H1 (cell line): ENCODE measurements at regions not wholly inside any gene's neighbourhood (a gene's known extent, or its start where the extent isn't known, plus 50 kb on each side); places are given as distances from the start of the nearest gene placed in this dataset.

Experiments
- CTCF ChIA-PET: fragments of 300-600 bp; sonication (Branson Sonifier 250); formaldehyde crosslinking; loops from one replicate; lab custom pipeline; 2021; ENCODE audit not compliant: partially characterized antibody; lab: Charles Lee
- POLR2A ChIA-PET: fragments of 300-600 bp; sonication (Branson Sonifier 250); formaldehyde crosslinking; loops from one replicate; lab custom pipeline; 2021; ENCODE audit warnings: inconsistent platforms; ENCODE audit not compliant: partially characterized antibody; lab: Charles Lee
- DNase-seq, 2 experiments: peaks; one replicate each; pipeline versions ENCODE4 v3.0.0 to v3.0.0-alpha.2; 2010 to 2022; ENCODE audit warnings: low spot score in 2 of 2, low read depth in 1 of 2, mixed read lengths in 1 of 2
- FAIRE-seq: peaks from 2 replicates; lab custom pipeline; 2011; peaks lifted over from hg19 to GRCh38; lab: Jason Lieb, UNC
- H2AFZ ChIP-seq: 2 replicates; pipeline ENCODE4 v1.8.1; 2012; ENCODE audit warnings: low read length, inconsistent platforms
- H2AK5ac ChIP-seq: 2 replicates; pipeline ENCODE4 v1.6.1; 2013; ENCODE audit warnings: low read depth, low read length
- H2BK120ac ChIP-seq: replicated peaks from 2 replicates; pipeline ENCODE3; 2013; ENCODE audit warnings: low read depth, low read length, inconsistent platforms
- H2BK12ac ChIP-seq: 2 replicates; pipeline ENCODE4 v1.6.1; 2013; ENCODE audit warnings: low read depth, low read length
- H2BK15ac ChIP-seq: 2 replicates; pipeline ENCODE4 v1.6.1; 2013; ENCODE audit warnings: low read length
- H2BK20ac ChIP-seq: 2 replicates; pipeline ENCODE4 v1.6.1; 2013; ENCODE audit warnings: low read length
- H2BK5ac ChIP-seq: 2 replicates; pipeline ENCODE4 v1.6.1; 2013; ENCODE audit warnings: low read depth, low read length
- H3K14ac ChIP-seq: 2 replicates; pipeline ENCODE4 v1.6.1; 2013; ENCODE audit warnings: inconsistent platforms; ENCODE audit not compliant: insufficient read length
- H3K18ac ChIP-seq: 2 replicates; pipeline ENCODE4 v1.6.1; 2013; ENCODE audit warnings: low read length; ENCODE audit errors: extremely low read depth
- H3K23ac ChIP-seq: 2 replicates; pipeline ENCODE4 v1.6.1; 2013; ENCODE audit warnings: inconsistent platforms; ENCODE audit not compliant: insufficient read length
- H3K23me2 ChIP-seq: 2 replicates; pipeline ENCODE4 v1.6.1; 2013; ENCODE audit warnings: low read depth, low read length
- H3K27ac ChIP-seq: 2 replicates; pipeline ENCODE4 v1.6.1; 2011; ENCODE audit warnings: low read depth, low read length, inconsistent platforms
- H3K27me3 ChIP-seq, 4 experiments: replicated peaks in 1 of 4; 1 replicate in 1 of 4; 2 replicates in 3 of 4; pipeline versions ENCODE4 v1.6.1 to v1.8.1; 2011 to 2013; ENCODE audit warnings: low read length in 3 of 4, mild to moderate bottlenecking in 3 of 4, inconsistent platforms in 2 of 4, mixed read lengths in 2 of 4, moderate library complexity in 1 of 4; ENCODE audit not compliant: control insufficient read depth in 3 of 4, insufficient read depth in 3 of 4; ENCODE audit errors: extremely low read depth in 1 of 4
- H3K36me3 ChIP-seq, 4 experiments: 2 replicates each; pipeline versions ENCODE4 v1.6.1 to v1.8.1; 2011 to 2013; ENCODE audit warnings: mild to moderate bottlenecking in 4 of 4, low read length in 3 of 4, moderate library complexity in 2 of 4, control low read depth in 1 of 4, inconsistent platforms in 1 of 4; ENCODE audit not compliant: insufficient read depth in 4 of 4, control insufficient read depth in 2 of 4
- H3K4ac ChIP-seq: replicated peaks from 2 replicates; pipeline ENCODE3; 2013; ENCODE audit warnings: low read length, low read depth, mixed read lengths, inconsistent platforms; ENCODE audit not compliant: insufficient read length
- H3K4me1 ChIP-seq, 4 experiments: replicated peaks in 1 of 4; 1 replicate in 1 of 4; 2 replicates in 3 of 4; pipeline versions ENCODE4 v1.6.1 to v1.8.1; 2011 to 2013; ENCODE audit warnings: low read length in 3 of 4, inconsistent platforms in 2 of 4, mixed read lengths in 1 of 4; ENCODE audit not compliant: insufficient read depth in 4 of 4, control insufficient read depth in 3 of 4
- H3K4me2 ChIP-seq, 2 experiments: 2 replicates each; pipeline versions ENCODE4 v1.6.1 to v1.8.1; 2011 to 2013; ENCODE audit warnings: low read depth in 2 of 2, low read length in 2 of 2, control low read depth in 1 of 2, inconsistent platforms in 1 of 2, mild to moderate bottlenecking in 1 of 2; ENCODE audit not compliant: insufficient read depth in 1 of 2
- H3K4me3 ChIP-seq, 4 experiments: fragments of 200-600, 300-600 bp in 1 of 4; sonication (generic), shearing (Covaris generic), sonication (Bioruptor Twin) in 1 of 4; 2 replicates each; pipeline versions ENCODE4 v1.5.1 to v1.8.1; 2011 to 2016; ENCODE audit warnings: low read length in 4 of 4, low read depth in 3 of 4, control low read depth in 2 of 4, inconsistent platforms in 2 of 4, mild to moderate bottlenecking in 2 of 4, mixed read lengths in 1 of 4, moderate library complexity in 1 of 4; ENCODE audit not compliant: insufficient read depth in 2 of 4; ENCODE audit errors: extremely low read depth in 1 of 4
- H3K56ac ChIP-seq: replicated peaks from 2 replicates; pipeline ENCODE3; 2013; ENCODE audit warnings: low read depth, mild to moderate bottlenecking, mixed read lengths, low read length, inconsistent platforms; ENCODE audit not compliant: insufficient read length
- H3K79me1 ChIP-seq: 2 replicates; pipeline ENCODE4 v1.6.1; 2013; ENCODE audit warnings: low read depth, low read length, control low read depth
- H3K79me2 ChIP-seq, 2 experiments: 2 replicates each; pipeline versions ENCODE4 v1.6.1 to v1.8.1; 2012 to 2013; ENCODE audit warnings: low read length in 2 of 2, mild to moderate bottlenecking in 2 of 2, inconsistent platforms in 1 of 2; ENCODE audit not compliant: insufficient read depth in 2 of 2, control insufficient read depth in 1 of 2
- H3K9ac ChIP-seq, 4 experiments: replicated peaks in 1 of 4; 1 replicate in 1 of 4; 2 replicates in 3 of 4; pipeline versions ENCODE4 v1.6.1 to v1.8.1; 2011 to 2013; ENCODE audit warnings: low read depth in 3 of 4, low read length in 3 of 4, control low read depth in 2 of 4, mild to moderate bottlenecking in 2 of 4, moderate library complexity in 2 of 4, inconsistent platforms in 1 of 4; ENCODE audit errors: extremely low read depth in 1 of 4
- H3K9me3 ChIP-seq, 2 experiments: 2 replicates each; pipeline versions ENCODE4 v1.6.1 to v1.8.1; 2012 to 2013; ENCODE audit warnings: mild to moderate bottlenecking in 2 of 2, moderate library complexity in 2 of 2, control low read depth in 1 of 2, inconsistent platforms in 1 of 2, low read depth in 1 of 2, low read length in 1 of 2, mixed read lengths in 1 of 2; ENCODE audit not compliant: insufficient read depth in 2 of 2
- H4K20me1 ChIP-seq, 2 experiments: replicated peaks in 1 of 2; 2 replicates each; pipeline versions ENCODE3 to v1.8.1; 2011 to 2013; ENCODE audit warnings: inconsistent platforms in 2 of 2, low read length in 2 of 2, mild to moderate bottlenecking in 1 of 2; ENCODE audit not compliant: insufficient read depth in 2 of 2, control insufficient read depth in 1 of 2
- H4K5ac ChIP-seq: 2 replicates; pipeline ENCODE4 v1.6.1; 2013; ENCODE audit warnings: low read length, low read depth, mixed read lengths, inconsistent platforms; ENCODE audit not compliant: insufficient read length
- H4K8ac ChIP-seq: 2 replicates; pipeline ENCODE4 v1.8.0; 2013; ENCODE audit warnings: mild to moderate bottlenecking, moderate library complexity, low read length, inconsistent platforms; ENCODE audit not compliant: insufficient read depth; ENCODE audit errors: extremely low read depth
- H4K91ac ChIP-seq: replicated peaks from 2 replicates; pipeline ENCODE3; 2013; ENCODE audit warnings: low read length, mixed read lengths, inconsistent platforms; ENCODE audit not compliant: insufficient read length
- BACH1 ChIP-seq: IDR thresholded peaks from 2 replicates; pipeline ENCODE4 v1.6.1; 2012; ENCODE audit warnings: low read length, improper control_type of control experiment
- GABPA ChIP-seq: IDR thresholded peaks from 2 replicates; pipeline ENCODE4 v1.6.1; 2011; ENCODE audit warnings: mild to moderate bottlenecking, low read length, moderate library complexity, borderline replicate concordance; ENCODE audit not compliant: insufficient read depth
- NRF1 ChIP-seq: IDR thresholded peaks from 2 replicates; pipeline ENCODE4 v1.6.1; 2011; ENCODE audit warnings: mild to moderate bottlenecking, low read depth, low read length, improper control_type of control experiment
- RAD21 ChIP-seq, 2 experiments: IDR thresholded peaks in 1 of 2; conservative IDR thresholded peaks in 1 of 2; 2 replicates each; pipeline ENCODE4 v1.6.1; 2011; ENCODE audit warnings: low read depth in 2 of 2, low read length in 2 of 2, improper control_type of control experiment in 1 of 2, inconsistent platforms in 1 of 2, mild to moderate bottlenecking in 1 of 2, moderate library complexity in 1 of 2
- SAP30 ChIP-seq: fragments of 300-600 bp; sonication (generic); IDR thresholded peaks from 2 replicates; pipeline ENCODE4 v1.7.1; 2012; ENCODE audit warnings: low read length, moderate library complexity, mild to moderate bottlenecking, inconsistent platforms; ENCODE audit not compliant: insufficient read depth, insufficient replicate concordance
- SIRT6 ChIP-seq: IDR thresholded peaks from one replicate; pipeline ENCODE4 v1.7.1; 2012; ENCODE audit warnings: low read length, inconsistent platforms
- WGBS, 2 experiments: shearing (Covaris generic) in 1 of 2; methylation state at CpG; one replicate each; pipeline versions ENCODE4 v1.1.6 to v1.1.7; 2013 to 2015; ENCODE audit warnings: low lambda C conversion rate in 2 of 2, mixed read lengths in 2 of 2, inconsistent platforms in 1 of 2, low coverage in 1 of 2, missing lambda C conversion rate in 1 of 2; ENCODE audit not compliant: insufficient replicate concordance in 2 of 2, insufficient coverage in 1 of 2, insufficient read length in 1 of 2; ENCODE audit errors: extremely low coverage in 1 of 2, missing lambda C conversion rate in 1 of 2; 5-methylcytosine and 5-hydroxymethylcytosine counted together

GRCh38 chr9:11349187-11349586 lies 736.4 kb upstream of the PTPRD start:
- H3K9ac ChIP-seq, result no peak overlapping the region
- no peak overlapping the region for H3K18ac ChIP-seq
- no peak for FAIRE-seq
- H2BK15ac ChIP-seq, result no peak overlapping the region
- no peak overlapping the region for H3K4me3 ChIP-seq
- peak in 1 of 2 experiments; percentile 40 for DNase-seq
- H2BK120ac ChIP-seq, result no peak overlapping the region
- no peak overlapping the region for H2BK20ac ChIP-seq
- H3K4me1 ChIP-seq, result peaks cover 0 to 5% (median 2%) of the 10 kb centered on the region in 4 experiments; a peak in 2 of 7 replicates
- no peak overlapping the region for H4K5ac ChIP-seq
- no peak overlapping the region for H3K4ac ChIP-seq
- TF ChIP-seq SIRT6 (no peak), RAD21 (IDR thresholded peaks at IDR 0.05 in 1 of 2, conservative IDR thresholded peaks at IDR 0.05 in 1 of 2; ENCODE audit: low read depth in 2 of 2, low read length in 2 of 2) (peak; percentile 26 to 46), NRF1 (no peak), SAP30 (no peak), GABPA (no peak), BACH1 (no peak)
- no peaks in the 10 kb centered on the region for H3K27me3 ChIP-seq
- ChIA-PET POLR2A (no interaction called here), CTCF (interaction anchor here (1.2 to 1.5 kb wide), 2 partner anchors 20 to 33 kb away, joined by 3 read pairs; no protein-coding TSS in a partner anchor)
- H2AFZ ChIP-seq, result no peak overlapping the region
- H2BK12ac ChIP-seq, result no peak overlapping the region; the same call in 1 of the 2 replicates
- no peaks in the 10 kb centered on the region for H3K36me3 ChIP-seq
- no peak overlapping the region for H3K4me2 ChIP-seq
- H2AK5ac ChIP-seq, result no peak overlapping the region
- H2BK5ac ChIP-seq, result no peak overlapping the region
- H3K79me2 ChIP-seq, result no peaks in the 10 kb centered on the region
- no peaks in the 10 kb centered on the region for H3K23me2 ChIP-seq
- H3K79me1 ChIP-seq, result no peaks in the 10 kb centered on the region
- no peaks in the 10 kb centered on the region for H4K20me1 ChIP-seq
- H3K27ac ChIP-seq, result no peak overlapping the region
- no peak overlapping the region for H4K91ac ChIP-seq
- H3K14ac ChIP-seq, result no peak overlapping the region
- WGBS, 2 experiments, result 87% methylated on average over 5 of the region's 5 CpGs; no CpG with 5 or more reads in 1 of the 2 experiments
- H3K23ac ChIP-seq, result no peak overlapping the region
- H3K56ac ChIP-seq, result no peak overlapping the region
- no peaks in the 10 kb centered on the region for H3K9me3 ChIP-seq
- H4K8ac ChIP-seq, result no peak overlapping the region
